Islet of Langerhans (tissue), 1 donor: ENCODE measurements at regions not wholly inside any gene's neighbourhood (a gene's known extent, or its start where the extent isn't known, plus 50 kb on each side); places are given as distances from the start of the nearest gene placed in this dataset.
A peak's percentile ranks its signal among the peaks of the same experiment; 100 is the strongest.

Experiments
- FAIRE-seq: peaks from one replicate; lab custom pipeline; 2011; peaks lifted over from hg19 to GRCh38; lab: Jason Lieb, UNC

DNA sequence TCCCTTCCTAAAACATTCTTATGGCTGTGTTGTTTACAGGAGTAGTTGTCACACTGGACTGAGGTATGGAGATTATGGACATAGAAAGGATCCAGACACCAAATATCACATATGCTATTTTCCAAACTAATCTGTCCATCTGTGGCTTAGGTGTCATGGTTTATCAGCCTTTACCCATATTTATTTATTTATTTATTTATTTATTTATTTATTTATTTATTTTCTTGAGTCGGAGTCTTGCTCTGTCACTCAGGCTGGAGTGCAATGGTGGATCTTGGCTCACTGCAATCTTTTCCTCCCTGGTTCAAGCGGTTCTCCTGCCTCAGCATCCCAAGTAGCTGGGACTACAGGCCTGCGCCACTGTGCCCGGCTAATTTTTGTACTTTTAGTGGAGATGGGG lies 1103.1 kb downstream of the MAT2B start:
- no peak for FAIRE-seq

DNA sequence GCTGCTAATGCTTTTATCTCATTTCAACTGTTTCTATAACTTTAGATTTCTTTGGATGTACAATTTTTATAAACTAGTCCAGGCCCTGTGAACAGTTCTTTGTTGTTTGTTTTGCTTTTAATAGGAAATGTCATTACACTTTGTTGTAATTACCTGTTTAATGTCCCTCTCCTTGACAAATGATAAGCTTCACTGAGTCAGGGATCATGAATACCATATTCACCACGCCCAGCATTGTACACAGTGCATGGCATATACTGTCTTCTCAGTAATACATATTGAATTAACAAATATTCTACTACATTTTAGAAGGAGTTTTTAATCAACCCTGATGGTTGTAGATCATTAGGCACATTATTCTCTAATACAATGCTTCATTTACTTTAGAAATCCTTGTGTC lies 1105.0 kb downstream of the MAT2B start:
- no peak for FAIRE-seq

DNA sequence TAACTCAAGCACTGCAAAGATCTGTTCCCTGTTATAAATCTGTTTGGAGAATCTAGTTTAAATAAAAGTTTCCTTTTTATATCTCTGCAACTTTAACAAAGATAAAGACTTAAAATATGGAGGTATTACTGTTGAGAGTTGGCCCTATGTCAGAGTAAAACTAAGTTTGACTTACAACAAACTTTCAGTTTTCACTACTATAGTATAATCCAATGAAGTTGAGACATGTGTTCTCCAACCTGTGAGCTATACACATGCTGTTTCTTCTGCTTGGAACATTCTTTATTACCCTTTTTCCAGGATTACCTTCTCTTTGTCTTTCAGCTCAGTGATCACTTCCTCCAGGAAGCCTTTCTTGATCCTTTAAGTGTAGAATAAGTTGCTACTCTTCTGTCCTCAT lies 1109.3 kb downstream of the MAT2B start:
- FAIRE-seq, result no peak

DNA sequence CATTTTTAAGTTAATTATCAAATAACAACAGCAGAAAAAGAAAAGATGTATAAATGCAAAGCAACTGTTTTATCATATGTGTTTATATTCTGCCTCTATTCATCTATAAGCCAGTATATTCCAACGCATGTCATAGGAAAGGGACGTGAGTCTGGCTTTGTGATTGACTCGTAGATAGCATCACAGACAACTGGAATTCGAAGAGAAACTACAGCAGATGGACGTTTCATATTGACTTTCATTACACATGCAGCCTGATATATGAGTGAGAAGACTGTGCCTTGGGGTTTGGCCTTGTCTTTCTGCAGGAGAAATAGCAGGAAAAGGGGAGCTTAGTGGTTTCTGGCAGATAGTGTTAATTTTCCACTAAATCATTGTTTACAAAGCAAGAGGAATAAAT lies 1111.9 kb downstream of the MAT2B start:
- no peak for FAIRE-seq

DNA sequence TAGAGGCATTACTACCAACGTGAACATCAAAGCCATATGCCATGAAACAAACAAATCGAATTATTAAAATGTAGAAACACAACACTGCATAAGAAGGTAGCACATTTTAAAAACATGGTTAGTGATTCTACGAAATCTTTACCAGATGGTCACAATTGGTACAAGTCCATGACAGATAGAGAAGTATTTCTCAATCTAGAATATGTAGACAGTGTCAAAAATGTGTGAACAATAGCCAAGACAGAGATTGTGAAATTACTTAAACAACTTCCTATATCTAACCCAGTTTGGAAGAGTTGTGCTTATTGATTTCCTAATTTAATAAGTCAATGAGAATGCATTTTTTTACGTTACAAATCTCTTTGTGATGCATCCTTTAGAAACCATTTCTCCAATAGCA lies 1121.6 kb downstream of the MAT2B start:
- FAIRE-seq, result no peak

DNA sequence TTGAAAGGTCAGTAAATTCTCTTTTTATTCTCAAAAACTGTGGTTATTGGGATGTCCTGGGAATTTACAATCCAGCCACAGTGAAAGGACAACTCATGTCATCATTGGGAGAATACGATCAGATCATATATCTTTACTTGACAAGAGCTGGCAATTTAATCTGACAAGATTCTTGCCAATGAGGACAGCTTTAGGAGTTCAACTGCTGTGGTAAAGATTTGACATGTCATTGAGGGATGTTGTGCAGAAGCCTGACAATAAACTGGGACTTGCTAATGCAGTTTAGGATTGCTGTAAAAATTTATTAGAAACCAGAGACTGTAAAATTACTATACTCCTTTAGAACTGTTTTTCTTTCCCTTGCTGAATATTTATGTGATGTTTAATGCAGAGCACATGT lies 1131.0 kb downstream of the MAT2B start:
- FAIRE-seq, result no peak

DNA sequence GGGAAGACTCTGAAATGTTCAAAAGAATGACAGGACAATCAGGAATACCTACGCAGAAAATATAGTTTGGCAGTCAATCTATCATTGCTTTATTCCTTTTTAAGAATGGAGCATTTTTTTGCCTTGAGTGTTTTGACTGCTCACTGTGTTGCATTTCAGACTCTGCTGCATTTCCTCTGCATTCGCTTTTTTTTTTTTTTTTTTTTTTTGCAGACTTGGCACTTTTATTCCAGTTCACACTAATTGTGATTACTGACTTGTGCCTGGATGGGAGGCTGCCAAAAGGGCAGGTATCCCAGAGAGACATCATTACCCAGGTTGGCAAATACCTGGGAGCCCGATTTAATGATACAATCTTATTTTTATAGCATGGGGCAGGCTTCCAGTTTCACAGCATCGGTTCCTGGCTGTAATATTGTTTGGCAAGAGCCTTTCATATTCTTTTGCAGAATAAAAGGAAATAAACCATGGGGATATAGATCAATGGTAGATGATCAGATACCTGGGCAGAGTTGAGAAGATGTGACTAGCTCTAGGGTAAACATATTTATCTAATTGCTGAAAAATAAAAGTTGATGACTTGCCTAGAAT lies 1132.6 kb downstream of the MAT2B start:
- FAIRE-seq, result no peak

DNA sequence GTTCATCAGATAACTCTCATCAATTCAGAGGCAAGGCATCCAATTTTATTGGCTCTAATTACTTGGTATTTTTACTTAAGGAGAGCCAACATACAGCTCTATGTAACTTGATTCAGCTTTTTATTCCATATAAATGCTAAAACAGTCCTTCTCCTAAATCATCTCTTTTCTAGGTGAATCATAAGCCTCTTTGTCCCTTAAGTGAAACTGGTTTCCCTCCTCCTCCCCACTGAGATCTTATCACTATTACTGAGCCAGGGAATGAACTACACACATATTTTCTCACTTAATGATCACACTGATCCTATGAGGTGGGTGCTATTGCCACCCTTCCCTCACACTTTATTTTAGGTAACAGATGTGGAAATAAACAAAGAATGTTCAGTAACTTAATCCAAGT lies 1143.8 kb downstream of the MAT2B start:
- FAIRE-seq, result no peak

DNA sequence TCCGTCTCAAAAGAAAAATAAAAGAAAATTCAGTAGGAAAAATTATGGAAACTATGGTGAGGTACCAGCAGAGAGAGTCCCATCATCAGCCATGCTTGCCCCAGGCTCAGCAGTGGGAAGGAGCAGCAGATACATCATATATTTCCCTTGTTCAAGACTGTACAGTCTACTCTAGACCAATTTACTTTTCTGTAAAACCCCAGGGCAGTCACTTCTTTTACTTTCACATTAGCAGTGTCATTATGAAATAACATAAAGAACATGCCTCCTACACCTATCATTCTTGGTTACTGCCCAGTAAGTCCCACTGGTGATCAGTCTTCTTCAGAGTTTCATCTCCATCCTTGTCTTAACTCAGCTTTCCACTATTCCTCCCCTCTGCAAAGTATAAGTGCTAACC lies 1145.0 kb downstream of the MAT2B start:
- no peak for FAIRE-seq

DNA sequence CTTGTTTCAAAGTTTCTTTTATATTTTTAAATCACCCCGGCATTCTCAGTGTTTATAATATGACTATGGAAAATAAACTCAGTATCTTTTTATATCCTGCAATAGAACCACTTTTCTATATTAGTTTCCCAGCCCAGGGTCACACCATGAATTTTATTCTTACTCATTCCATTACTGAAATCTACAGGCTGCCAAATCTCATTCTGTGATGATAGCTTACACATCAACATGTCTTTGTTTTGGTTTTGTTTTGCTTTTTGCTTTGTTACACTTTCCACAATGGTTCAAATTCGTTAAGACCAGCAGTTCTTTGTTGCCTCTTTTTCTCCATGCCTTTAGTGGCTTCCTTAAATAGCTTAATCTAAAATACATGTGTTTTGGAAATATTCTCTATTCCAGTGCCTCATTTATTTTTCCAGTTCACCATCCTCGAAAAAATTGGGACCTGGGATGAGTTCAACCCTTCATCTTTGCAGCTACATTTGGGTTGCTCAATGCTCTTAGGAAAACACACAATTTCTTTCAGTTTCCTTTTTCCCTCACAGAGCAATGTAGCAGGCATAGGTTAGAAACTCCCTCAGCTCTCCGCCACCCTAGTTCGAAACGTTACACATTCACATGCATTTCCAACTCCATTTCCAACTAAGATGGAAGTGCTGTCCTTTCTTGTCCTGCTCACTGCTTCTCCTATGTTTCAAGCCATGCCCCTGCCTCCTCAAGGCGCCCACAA lies 1146.3 kb downstream of the MAT2B start:
- FAIRE-seq, result no peak

DNA sequence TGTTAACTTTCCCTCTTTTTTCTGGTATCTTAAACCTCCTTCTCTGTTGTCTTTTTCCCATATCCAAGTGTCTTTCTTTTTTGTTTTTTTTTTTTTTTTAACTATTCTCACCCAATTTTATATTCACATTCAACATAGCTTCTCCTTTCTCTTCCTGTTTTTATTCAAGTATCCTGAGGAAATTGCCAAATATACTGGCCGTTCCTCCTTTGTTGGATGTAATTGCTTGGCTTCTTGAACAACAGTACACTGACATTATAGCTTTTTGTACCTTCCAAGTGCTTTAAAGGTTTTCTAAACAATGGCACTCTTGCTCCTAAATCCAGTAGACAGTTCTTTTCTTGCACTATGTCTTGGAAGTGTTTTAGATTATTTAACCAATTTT lies 1146.8 kb downstream of the MAT2B start:
- no peak for FAIRE-seq

DNA sequence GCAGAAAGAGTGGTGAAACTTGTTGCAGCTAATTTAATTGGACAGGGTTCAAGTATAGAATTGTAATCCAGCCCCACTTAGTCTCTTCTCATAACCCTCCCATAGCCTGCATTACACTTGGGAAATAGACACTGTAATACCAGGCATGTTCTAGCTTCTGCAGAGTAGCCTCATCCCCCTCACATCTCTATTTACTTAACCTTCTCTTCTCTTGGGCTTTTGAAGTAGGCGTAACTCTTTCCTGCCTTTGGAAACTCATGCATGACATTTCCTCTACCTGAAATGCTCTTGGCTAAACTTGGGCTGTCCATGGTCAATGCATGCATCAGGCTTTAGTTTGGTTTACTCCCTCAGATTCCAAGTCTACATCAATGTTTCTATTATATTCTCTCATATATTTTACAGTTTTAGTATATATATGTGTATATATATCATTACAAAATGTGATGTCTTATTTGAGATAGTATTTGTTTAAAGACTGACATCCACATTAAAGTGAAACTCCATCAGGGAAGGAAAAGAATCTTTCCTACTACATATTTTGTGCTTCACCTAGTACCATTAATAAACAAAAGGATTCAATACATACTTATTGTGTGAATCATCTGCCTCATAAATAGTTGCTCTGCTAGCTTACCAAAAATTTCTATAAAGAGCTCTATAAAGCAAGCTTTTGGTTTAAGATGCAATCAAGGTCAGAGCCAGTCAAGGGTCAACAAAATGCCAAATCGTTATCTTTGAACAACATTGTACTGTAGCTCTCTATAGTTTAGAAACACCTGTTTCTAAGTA lies 1158.0 kb downstream of the MAT2B start:
- no peak for FAIRE-seq

DNA sequence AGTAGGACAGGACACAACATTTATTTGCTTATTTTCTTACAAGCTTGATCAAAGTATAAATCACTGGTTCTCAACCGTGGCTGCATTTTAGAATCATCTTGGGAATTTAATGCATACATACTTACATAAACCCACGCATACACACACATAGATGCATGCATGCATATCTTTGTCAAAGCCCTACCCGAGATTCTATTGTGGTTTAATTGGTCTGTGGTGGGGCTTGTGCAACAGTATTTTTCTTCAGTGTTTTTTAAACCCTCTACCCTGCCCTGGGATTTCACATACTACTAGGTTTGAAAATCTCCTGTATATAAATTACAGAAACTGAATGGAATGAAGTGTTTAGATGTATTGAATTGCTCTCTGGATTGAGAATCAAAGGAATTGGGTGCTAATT lies 1166.2 kb downstream of the MAT2B start:
- FAIRE-seq, result no peak

DNA sequence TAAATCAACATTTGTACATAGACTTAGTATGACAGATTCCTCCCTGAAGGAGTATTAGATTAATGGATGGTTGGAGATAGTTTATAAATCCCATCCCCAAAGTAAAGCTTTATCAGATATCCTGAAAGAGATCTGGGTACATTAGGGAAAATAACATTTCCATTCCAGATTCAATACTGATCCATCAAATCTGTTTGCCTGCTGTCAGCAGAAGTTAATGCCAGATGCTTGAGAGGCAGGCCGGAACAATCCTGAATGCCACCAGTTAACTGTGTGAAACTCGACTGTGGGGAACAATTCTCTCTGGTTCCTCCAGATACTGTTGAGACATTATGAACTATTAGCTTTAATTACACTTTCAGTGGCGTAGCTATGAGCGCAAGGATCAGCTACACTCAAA lies 1166.8 kb downstream of the MAT2B start:
- FAIRE-seq, result no peak

DNA sequence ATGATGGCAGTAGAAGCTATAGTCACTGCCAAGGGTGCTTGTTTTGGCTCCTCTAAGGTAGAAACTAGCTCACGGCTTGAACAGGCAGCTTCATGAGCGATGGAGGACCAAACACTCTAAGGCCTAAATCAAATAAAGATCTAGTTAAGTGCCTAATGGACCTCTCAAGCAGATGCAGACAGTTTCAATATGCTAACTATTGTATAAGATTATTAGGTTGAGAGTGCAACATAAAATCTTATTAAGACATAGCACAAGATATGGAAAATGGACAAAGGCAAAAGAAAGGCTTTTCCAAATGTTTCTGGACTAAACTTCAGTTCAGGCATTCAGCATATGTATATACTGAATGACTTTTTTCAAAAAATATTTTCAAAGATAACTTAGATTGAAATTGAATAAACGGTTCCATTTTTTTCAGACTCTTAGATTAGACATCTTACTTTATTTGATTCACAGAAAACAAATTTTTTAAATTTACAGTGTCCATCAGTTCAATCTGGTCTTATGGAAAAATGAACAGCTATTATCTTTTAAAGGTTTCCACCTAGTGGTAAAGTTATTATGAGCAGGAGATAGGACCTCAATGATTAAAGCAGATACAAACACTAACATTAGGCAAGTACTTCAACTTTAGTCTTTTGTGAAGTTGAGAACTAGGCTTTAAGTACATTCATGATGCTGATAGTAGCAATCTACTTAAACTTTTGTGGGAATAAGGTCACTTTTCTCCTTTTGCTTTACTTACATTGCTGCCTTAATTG lies 1167.7 kb downstream of the MAT2B start:
- peak; percentile 27 for FAIRE-seq

DNA sequence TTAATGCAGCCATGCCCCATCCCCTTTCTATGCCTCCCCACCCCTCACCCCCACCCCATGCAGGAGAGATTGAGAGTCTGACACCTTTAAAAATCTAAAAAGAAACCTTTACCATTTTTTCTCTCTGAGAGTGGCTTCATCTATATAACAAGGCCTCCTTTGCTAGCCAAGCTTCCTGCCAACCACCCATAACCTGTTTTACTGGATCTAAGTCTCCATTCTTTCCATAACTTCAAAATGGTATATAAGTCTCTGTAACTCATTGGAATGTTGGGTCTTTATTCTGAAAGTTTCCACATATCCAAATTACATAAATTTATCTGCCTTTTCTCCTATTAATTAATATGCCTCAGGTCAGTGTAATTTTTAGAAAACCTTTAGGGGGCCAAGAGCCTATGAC lies 1174.0 kb downstream of the MAT2B start:
- FAIRE-seq, result no peak

DNA sequence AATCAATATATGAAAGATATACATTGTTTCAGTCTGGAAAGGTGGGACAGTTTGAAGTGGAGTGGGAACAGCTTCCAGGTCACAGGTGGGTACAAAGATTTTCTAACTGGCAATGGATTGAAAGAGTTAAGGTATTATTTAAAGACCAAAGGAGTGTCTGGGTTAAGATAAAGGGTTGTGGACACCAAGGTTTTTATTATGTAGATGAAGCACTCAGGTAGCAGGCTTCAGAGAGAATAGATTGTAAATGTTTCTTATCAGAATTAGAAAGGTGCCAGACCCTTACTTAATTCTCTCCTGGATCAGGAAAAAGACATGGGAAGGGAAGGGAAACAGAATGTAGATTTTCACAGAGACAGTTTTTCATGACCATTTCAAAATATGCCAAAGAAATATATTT lies 1174.8 kb downstream of the MAT2B start:
- FAIRE-seq, result no peak

DNA sequence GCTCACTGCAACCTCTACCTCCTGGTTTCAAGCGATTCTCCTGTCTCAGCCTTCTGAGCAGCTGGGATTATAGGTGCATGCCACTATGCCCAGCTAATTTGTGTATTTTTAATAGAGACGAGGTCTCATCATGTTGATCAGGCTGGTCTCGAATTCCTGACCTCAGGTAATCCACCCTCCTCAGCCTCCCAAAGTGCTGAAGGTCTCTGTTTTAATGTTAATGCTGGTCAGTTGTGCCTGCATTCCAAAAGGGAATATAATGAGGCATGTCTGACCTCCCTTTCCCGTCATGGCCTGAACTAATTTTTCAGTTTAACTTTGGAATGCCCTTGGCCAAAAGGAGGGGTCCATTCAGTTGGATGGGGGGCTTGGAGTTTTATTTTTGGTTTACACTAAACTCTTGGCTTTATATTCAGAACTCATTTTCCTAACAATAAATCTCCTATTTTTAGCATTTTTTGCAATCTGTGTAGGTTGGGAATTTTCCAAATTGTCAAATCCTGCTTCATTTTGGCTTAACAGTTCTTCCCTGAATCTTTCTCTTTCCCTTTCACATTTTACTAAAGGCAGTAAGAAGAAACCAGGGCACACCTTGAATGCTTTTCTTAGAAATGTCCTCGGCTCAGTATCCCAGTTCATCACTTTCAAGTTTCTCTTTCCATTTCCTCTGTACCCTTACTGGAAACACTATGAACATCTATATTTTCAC lies 1175.5 kb downstream of the MAT2B start:
- no peak for FAIRE-seq

DNA sequence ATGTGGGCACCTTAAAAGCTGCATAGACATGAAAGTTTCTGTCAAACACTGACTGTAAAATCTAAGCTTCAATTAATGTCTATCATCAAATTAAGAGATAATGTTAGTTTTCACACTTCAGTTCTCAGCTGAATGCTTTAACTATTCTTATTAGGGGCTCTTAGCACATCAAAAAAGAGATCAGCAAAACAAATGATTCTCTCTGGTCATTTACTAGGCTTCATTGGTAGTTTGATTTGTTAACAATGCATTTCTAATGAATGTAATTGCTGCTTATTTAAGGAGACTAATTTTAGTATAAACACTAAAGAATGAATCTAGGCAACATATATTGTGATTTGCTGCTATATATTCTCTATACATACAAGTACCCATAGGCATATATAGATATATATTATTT lies 1182.0 kb downstream of the MAT2B start:
- FAIRE-seq, result no peak

DNA sequence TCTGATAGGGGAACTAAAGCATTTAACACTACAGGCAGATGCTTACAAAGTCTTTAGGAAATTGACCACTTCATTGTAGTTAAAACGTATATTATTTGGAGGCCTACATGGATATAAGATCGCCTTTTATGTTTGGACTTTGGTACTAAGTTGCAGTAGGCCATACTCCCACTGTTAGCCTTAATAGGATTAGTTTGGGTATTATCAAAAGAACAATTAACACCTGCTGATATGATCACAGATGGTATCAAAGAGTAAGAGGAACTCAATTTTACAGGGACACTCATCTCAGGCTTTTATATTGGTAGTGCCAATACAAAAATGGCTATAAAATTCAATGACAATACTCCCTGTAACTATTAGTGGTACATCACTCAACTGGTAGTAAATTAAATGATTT lies 1183.0 kb downstream of the MAT2B start:
- FAIRE-seq, result no peak

DNA sequence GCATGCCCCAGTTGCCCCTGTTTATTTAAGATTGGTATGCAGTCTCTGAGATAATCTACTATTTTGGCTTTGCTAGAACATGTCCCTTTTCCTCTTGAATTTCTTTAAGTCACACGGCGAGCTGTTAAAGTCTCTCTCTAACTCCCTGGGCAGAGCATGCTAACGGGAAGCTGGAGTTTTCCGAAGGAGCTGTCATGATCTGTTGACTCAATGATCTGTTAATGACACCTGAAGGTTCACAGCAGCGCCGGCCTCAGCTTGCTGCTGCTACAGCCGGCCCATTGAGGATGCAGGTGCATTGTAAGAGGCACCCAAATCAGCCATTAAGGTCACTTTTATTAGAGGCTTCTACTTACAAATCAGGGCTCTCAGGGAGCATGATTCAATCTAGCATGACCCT lies 1203.4 kb downstream of the MAT2B start:
- no peak for FAIRE-seq

DNA sequence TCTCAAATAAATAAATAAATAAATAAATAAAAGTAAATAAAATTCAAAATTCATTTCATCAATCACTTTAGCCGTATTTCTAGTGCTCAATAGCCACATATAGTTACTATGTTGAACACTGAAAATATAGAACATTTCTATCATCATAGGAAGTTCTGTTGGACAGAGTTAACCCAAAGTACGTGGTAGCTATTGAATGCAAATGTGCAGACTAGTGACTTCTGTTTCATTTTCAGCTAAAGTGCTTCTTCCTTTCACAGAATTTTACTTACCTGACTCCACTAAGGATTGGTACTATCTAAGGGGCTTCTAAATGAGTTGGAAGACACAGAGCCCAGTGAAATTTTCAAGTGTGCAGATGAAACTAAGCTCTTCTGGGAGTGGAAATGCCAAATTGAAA lies 1208.3 kb downstream of the MAT2B start:
- FAIRE-seq, result no peak
